ENCODE measurements at regions not wholly inside any gene's neighbourhood (a gene's known extent, or its start where the extent isn't known, plus 50 kb on each side); places are given as distances from the start of the nearest gene placed in this dataset.

DNA sequence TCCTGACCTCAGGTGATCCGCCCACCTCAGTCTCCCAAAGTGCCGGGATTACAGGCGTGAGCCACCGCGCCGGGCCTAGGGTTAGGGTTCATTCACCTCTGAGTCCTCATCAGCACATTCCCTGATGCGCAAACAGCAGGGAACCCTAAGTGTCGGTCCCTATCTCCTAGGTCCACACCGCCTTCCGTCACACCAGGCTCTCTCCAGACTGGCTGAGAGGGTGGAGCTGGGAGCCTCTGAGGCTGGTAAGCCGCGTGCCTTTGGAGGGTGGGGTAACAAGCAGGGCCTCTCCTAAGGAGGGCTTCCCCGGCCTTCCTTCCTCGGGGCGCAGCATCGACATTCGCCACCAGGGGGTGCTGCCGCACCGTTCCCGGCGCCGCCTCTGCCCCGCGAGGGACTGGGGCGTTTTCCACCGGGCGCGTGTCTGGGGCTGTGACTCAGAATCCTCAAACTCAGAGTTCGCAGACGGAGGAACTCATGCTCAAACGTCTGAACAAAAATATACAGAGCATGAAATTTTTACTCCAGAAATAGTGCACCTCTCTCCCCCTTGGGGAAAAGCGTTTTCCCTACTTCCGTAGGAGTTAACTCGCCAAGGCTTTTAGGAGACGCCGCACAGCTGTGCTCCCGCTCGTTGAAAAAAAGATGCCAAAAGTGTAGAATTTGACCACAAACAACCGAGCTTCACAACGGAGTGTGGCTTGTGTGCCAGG, 63.9 kb upstream of the ASAP2 start (continued):
- TF ChIP-seq, protein P1, sequence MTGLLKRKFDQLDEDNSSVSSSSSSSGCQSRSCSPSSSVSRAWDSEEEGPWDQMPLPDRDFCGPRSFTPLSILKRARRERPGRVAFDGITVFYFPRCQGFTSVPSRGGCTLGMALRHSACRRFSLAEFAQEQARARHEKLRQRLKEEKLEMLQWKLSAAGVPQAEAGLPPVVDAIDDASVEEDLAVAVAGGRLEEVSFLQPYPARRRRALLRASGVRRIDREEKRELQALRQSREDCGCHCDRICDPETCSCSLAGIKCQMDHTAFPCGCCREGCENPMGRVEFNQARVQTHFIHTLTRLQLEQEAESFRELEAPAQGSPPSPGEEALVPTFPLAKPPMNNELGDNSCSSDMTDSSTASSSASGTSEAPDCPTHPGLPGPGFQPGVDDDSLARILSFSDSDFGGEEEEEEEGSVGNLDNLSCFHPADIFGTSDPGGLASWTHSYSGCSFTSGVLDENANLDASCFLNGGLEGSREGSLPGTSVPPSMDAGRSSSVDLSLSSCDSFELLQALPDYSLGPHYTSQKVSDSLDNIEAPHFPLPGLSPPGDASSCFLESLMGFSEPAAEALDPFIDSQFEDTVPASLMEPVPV (CRISPR knock-in tag; IDR thresholded peaks at IDR 0.05) = peak; percentile 83
- TF ChIP-seq ZNF777 (CRISPR knock-in tag; IDR thresholded peaks at IDR 0.05) (peak; percentile 54; the same call in 1 of the 2 replicates), NR2F6 (IDR thresholded peaks at IDR 0.05) (peak; percentile 31; the same call in 1 of the 2 replicates), NR2F6 (CRISPR knock-in tag; IDR thresholded peaks at IDR 0.05) (peak; percentile 58; the same call in 1 of the 2 replicates), GABPA (IDR thresholded peaks at IDR 0.05; ENCODE audit: low read depth, low read length) (no peak), GABPA (CRISPR knock-in tag; IDR thresholded peaks at IDR 0.05; ENCODE audit: low read depth) (no peak), RXRA (CRISPR knock-in tag; IDR thresholded peaks at IDR 0.05) (peak; percentile 88), MED1 (CRISPR knock-in tag; IDR thresholded peaks at IDR 0.05) (peak; percentile 57; the same call in 1 of the 2 replicates), TOE1 (CRISPR knock-in tag; IDR thresholded peaks at IDR 0.05) (peak; percentile 88; the same call in 1 of the 2 replicates), ZNF331 (CRISPR knock-in tag; IDR thresholded peaks at IDR 0.05) (peak; percentile 74; the same call in 1 of the 2 replicates), YEATS4 (CRISPR knock-in tag; IDR thresholded peaks at IDR 0.05; ENCODE audit: borderline replicate concordance) (peak; percentile 73)
- TF ChIP-seq, protein P2, sequence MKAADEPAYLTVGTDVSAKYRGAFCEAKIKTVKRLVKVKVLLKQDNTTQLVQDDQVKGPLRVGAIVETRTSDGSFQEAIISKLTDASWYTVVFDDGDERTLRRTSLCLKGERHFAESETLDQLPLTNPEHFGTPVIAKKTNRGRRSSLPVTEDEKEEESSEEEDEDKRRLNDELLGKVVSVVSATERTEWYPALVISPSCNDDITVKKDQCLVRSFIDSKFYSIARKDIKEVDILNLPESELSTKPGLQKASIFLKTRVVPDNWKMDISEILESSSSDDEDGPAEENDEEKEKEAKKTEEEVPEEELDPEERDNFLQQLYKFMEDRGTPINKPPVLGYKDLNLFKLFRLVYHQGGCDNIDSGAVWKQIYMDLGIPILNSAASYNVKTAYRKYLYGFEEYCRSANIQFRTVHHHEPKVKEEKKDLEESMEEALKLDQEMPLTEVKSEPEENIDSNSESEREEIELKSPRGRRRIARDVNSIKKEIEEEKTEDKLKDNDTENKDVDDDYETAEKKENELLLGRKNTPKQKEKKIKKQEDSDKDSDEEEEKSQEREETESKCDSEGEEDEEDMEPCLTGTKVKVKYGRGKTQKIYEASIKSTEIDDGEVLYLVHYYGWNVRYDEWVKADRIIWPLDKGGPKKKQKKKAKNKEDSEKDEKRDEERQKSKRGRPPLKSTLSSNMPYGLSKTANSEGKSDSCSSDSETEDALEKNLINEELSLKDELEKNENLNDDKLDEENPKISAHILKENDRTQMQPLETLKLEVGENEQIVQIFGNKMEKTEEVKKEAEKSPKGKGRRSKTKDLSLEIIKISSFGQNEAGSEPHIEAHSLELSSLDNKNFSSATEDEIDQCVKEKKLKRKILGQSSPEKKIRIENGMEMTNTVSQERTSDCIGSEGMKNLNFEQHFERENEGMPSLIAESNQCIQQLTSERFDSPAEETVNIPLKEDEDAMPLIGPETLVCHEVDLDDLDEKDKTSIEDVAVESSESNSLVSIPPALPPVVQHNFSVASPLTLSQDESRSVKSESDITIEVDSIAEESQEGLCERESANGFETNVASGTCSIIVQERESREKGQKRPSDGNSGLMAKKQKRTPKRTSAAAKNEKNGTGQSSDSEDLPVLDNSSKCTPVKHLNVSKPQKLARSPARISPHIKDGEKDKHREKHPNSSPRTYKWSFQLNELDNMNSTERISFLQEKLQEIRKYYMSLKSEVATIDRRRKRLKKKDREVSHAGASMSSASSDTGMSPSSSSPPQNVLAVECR (CRISPR knock-in tag; IDR thresholded peaks at IDR 0.05; ENCODE audit: borderline replicate concordance) = peak; percentile 63; the same call in 1 of the 2 replicates
- TF ChIP-seq, protein P3, sequence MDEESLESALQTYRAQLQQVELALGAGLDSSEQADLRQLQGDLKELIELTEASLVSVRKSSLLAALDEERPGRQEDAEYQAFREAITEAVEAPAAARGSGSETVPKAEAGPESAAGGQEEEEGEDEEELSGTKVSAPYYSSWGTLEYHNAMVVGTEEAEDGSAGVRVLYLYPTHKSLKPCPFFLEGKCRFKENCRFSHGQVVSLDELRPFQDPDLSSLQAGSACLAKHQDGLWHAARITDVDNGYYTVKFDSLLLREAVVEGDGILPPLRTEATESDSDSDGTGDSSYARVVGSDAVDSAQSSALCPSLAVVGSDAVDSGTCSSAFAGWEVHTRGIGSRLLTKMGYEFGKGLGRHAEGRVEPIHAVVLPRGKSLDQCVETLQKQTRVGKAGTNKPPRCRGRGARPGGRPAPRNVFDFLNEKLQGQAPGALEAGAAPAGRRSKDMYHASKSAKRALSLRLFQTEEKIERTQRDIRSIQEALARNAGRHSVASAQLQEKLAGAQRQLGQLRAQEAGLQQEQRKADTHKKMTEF (CRISPR knock-in tag; IDR thresholded peaks at IDR 0.05) = peak; percentile 69
- TF ChIP-seq, protein P4, sequence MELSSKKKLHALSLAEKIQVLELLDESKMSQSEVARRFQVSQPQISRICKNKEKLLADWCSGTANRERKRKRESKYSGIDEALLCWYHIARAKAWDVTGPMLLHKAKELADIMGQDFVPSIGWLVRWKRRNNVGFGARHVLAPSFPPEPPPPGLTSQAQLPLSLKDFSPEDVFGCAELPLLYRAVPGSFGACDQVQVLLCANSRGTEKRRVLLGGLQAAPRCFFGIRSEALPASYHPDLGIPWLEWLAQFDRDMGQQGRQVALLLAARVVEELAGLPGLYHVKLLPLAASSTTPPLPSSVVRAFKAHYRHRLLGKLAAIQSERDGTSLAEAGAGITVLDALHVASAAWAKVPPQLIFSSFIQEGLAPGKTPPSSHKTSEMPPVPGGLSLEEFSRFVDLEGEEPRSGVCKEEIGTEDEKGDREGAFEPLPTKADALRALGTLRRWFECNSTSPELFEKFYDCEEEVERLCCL (CRISPR knock-in tag; IDR thresholded peaks at IDR 0.05; ENCODE audit: borderline replicate concordance) = no peak
- TF ChIP-seq, protein P5, sequence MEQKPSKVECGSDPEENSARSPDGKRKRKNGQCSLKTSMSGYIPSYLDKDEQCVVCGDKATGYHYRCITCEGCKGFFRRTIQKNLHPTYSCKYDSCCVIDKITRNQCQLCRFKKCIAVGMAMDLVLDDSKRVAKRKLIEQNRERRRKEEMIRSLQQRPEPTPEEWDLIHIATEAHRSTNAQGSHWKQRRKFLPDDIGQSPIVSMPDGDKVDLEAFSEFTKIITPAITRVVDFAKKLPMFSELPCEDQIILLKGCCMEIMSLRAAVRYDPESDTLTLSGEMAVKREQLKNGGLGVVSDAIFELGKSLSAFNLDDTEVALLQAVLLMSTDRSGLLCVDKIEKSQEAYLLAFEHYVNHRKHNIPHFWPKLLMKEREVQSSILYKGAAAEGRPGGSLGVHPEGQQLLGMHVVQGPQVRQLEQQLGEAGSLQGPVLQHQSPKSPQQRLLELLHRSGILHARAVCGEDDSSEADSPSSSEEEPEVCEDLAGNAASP (CRISPR knock-in tag; IDR thresholded peaks at IDR 0.05; ENCODE audit: borderline replicate concordance) = peak; percentile 80; the same call in 1 of the 2 replicates
- TF ChIP-seq, protein P6, sequence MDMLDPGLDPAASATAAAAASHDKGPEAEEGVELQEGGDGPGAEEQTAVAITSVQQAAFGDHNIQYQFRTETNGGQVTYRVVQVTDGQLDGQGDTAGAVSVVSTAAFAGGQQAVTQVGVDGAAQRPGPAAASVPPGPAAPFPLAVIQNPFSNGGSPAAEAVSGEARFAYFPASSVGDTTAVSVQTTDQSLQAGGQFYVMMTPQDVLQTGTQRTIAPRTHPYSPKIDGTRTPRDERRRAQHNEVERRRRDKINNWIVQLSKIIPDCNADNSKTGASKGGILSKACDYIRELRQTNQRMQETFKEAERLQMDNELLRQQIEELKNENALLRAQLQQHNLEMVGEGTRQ (IDR thresholded peaks at IDR 0.05; ENCODE audit: low read depth, low read length) = no peak
- TF ChIP-seq, protein P6 (CRISPR knock-in tag; IDR thresholded peaks at IDR 0.05; ENCODE audit: borderline replicate concordance) = no peak

All from HepG2 (cell line).